OCI-LY1 (cell line): ENCODE measurements at regions not wholly inside any gene's neighbourhood (a gene's known extent, or its start where the extent isn't known, plus 50 kb on each side); places are given as distances from the start of the nearest gene placed in this dataset.

Experiments
- H2AFZ ChIP-seq: fragments of 200-600 bp; sonication (generic), shearing (Covaris generic); 2 replicates; pipeline ENCODE4 v1.6.0; 2014; ENCODE audit warnings: antibody characterized with exemption, mild to moderate bottlenecking, low read length
- H3F3A ChIP-seq: fragments of 200-600 bp; sonication (generic), shearing (Covaris generic); 2 replicates; pipeline ENCODE4 v1.6.0; 2014; ENCODE audit warnings: mild to moderate bottlenecking, antibody characterized with exemption, low read length, moderate library complexity; ENCODE audit not compliant: insufficient read depth
- H3K27ac ChIP-seq: fragments of 200-600 bp; sonication (generic); 2 replicates; pipeline ENCODE4 v1.5.1; 2014; ENCODE audit warnings: low read length, mixed run types, mild to moderate bottlenecking, low read depth; ENCODE audit not compliant: poor library complexity, severe bottlenecking
- H3K27me3 ChIP-seq: fragments of 200-600 bp; sonication (generic); 2 replicates; pipeline ENCODE4 v1.6.0; 2014; ENCODE audit warnings: antibody characterized with exemption, mild to moderate bottlenecking, low read length, moderate library complexity; ENCODE audit not compliant: insufficient read depth
- H3K36me3 ChIP-seq: fragments of 200-600 bp; sonication (generic); 2 replicates; pipeline ENCODE4 v1.6.1; 2014; ENCODE audit warnings: mild to moderate bottlenecking, antibody characterized with exemption, low read length, moderate library complexity, mixed read lengths; ENCODE audit not compliant: insufficient read depth
- H3K4me1 ChIP-seq: fragments of 200-600 bp; sonication (generic); 2 replicates; pipeline ENCODE4 v1.5.1; 2014; ENCODE audit warnings: mild to moderate bottlenecking, low read length, moderate library complexity; ENCODE audit not compliant: insufficient read depth, severe bottlenecking
- H3K4me2 ChIP-seq: fragments of 200-600 bp; sonication (generic), shearing (Covaris generic); 2 replicates; pipeline ENCODE4 v1.6.1; 2014; ENCODE audit warnings: low read length
- H3K4me3 ChIP-seq: fragments of 200-600 bp; sonication (generic); 2 replicates; pipeline ENCODE4 v1.5.1; 2014; ENCODE audit warnings: low read length, low read depth, mild to moderate bottlenecking, mixed read lengths; ENCODE audit not compliant: poor library complexity, severe bottlenecking
- H3K79me2 ChIP-seq: fragments of 200-600 bp; shearing (Covaris generic); 2 replicates; pipeline ENCODE4 v1.6.1; 2016; ENCODE audit warnings: mixed run types, low read length, mixed read lengths; ENCODE audit not compliant: insufficient read depth
- H3K9ac ChIP-seq: fragments of 200-600 bp; sonication (generic), shearing (Covaris generic); 2 replicates; pipeline ENCODE4 v1.6.1; 2014; ENCODE audit warnings: mild to moderate bottlenecking, low read length, mixed read lengths
- H3K9me2 ChIP-seq: fragments of 200-600 bp; sonication (generic), shearing (Covaris generic); 2 replicates; pipeline ENCODE4 v1.6.1; 2014; ENCODE audit warnings: low read depth, mild to moderate bottlenecking, low read length, mixed read lengths
- H3K9me3 ChIP-seq: fragments of 200-600 bp; shearing (Covaris generic); 2 replicates; pipeline ENCODE4 v1.6.1; 2014; ENCODE audit warnings: low read length, mixed read lengths
- H4K20me1 ChIP-seq: fragments of 200-600 bp; sonication (generic), shearing (Covaris generic); 2 replicates; pipeline ENCODE4 v1.6.0; 2016; ENCODE audit warnings: mild to moderate bottlenecking, low read length; ENCODE audit not compliant: insufficient read depth
- CTCF ChIP-seq: fragments of 200-600 bp; sonication (generic), shearing (Covaris generic); IDR thresholded peaks from 2 replicates; pipeline ENCODE4 v1.5.1; 2017; ENCODE audit warnings: mild to moderate bottlenecking, antibody characterized with exemption, low read length, moderate library complexity, mixed read lengths
- EZH2 ChIP-seq: fragments of 200-600 bp; sonication (generic), shearing (Covaris generic); IDR thresholded peaks from 2 replicates; pipeline ENCODE4 v1.8.0; 2017; ENCODE audit warnings: borderline replicate concordance, mixed run types, mild to moderate bottlenecking, antibody characterized with exemption, low read length, moderate library complexity, mixed read lengths

GRCh38 chr16:79767421-79768275 is 167.1 kb upstream of the MAF start:
- no peaks in the 10 kb centered on the region for H3K36me3 ChIP-seq
- H3K9ac ChIP-seq = no peak overlapping the region
- no peaks in the 10 kb centered on the region for H4K20me1 ChIP-seq
- H2AFZ ChIP-seq = no peak overlapping the region
- H3F3A ChIP-seq = no peaks in the 10 kb centered on the region
- no peaks in the 10 kb centered on the region for H3K9me2 ChIP-seq
- TF ChIP-seq EZH2 = no peak
- no peak for TF ChIP-seq CTCF
- no peak overlapping the region for H3K27ac ChIP-seq
- no peak overlapping the region for H3K4me2 ChIP-seq
- no peaks in the 10 kb centered on the region for H3K4me1 ChIP-seq
- H3K79me2 ChIP-seq = no peaks in the 10 kb centered on the region
- H3K4me3 ChIP-seq = no peak overlapping the region
- no peaks in the 10 kb centered on the region for H3K9me3 ChIP-seq
- no peaks in the 10 kb centered on the region; the same call in 1 of the 2 replicates for H3K27me3 ChIP-seq

GRCh38 chr16:79765901-79766394 is 165.4 kb upstream of the MAF start:
- TF ChIP-seq CTCF (no peak), EZH2 (no peak)
- no peaks in the 10 kb centered on the region for H4K20me1 ChIP-seq
- no peaks in the 10 kb centered on the region for H3K9me3 ChIP-seq
- no peaks in the 10 kb centered on the region for H3K9me2 ChIP-seq
- H2AFZ ChIP-seq = no peak overlapping the region
- no peaks in the 10 kb centered on the region for H3K4me1 ChIP-seq
- H3K79me2 ChIP-seq = no peaks in the 10 kb centered on the region
- no peak overlapping the region for H3K9ac ChIP-seq
- H3F3A ChIP-seq = no peaks in the 10 kb centered on the region
- H3K27me3 ChIP-seq = no peaks in the 10 kb centered on the region; the same call in 1 of the 2 replicates
- H3K4me2 ChIP-seq = no peak overlapping the region
- no peak overlapping the region for H3K27ac ChIP-seq
- no peaks in the 10 kb centered on the region for H3K36me3 ChIP-seq
- H3K4me3 ChIP-seq = no peak overlapping the region

DNA sequence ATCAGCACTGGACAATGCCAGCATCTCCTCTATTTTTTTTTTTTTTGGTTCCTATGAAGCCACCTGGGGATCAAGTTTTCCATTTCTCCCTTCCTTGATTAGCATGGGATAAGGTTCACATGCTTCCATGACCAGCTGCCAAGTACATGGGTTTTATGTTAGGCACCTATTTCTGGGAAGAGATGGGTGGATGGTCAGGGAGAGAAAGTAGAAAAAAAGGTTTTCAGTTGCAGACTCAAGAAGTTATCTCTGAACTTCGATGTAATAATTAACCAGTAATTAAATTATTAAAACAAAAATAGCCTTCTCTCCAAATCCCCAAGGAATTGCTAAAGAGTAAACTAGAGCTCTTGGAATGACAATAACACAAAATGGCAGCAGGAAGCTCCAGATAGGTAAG is 164.9 kb upstream of the MAF start:
- H3K9me2 ChIP-seq = no peaks in the 10 kb centered on the region
- H3K27ac ChIP-seq = no peak overlapping the region
- H3K79me2 ChIP-seq = no peaks in the 10 kb centered on the region
- H3K9ac ChIP-seq = no peak overlapping the region
- H3K4me3 ChIP-seq = no peak overlapping the region
- TF ChIP-seq CTCF = no peak
- TF ChIP-seq EZH2 = no peak
- H3K36me3 ChIP-seq = no peaks in the 10 kb centered on the region
- no peaks in the 10 kb centered on the region for H3K4me1 ChIP-seq
- no peaks in the 10 kb centered on the region for H3F3A ChIP-seq
- no peak overlapping the region for H3K4me2 ChIP-seq
- H3K9me3 ChIP-seq = no peaks in the 10 kb centered on the region
- H2AFZ ChIP-seq = no peak overlapping the region
- H3K27me3 ChIP-seq = no peaks in the 10 kb centered on the region; the same call in 1 of the 2 replicates
- no peaks in the 10 kb centered on the region for H4K20me1 ChIP-seq
